PC-3 (cell line): ENCODE measurements at regions not wholly inside any gene's neighbourhood (a gene's known extent, or its start where the extent isn't known, plus 50 kb on each side); places are given as distances from the start of the nearest gene placed in this dataset.

ENCODE experiments used
- EZH2 ChIP-seq: fragments of 300-600 bp; sonication (generic); IDR thresholded peaks from one replicate; pipeline ENCODE4 v1.6.1; 2017; ENCODE audit warnings: antibody characterized with exemption, mild to moderate bottlenecking, low read length; ENCODE audit not compliant: unreplicated experiment
- EZH2phosphoT487 ChIP-seq: fragments of 300-600 bp; sonication (generic); IDR thresholded peaks from 2 replicates; pipeline ENCODE4 v1.6.1; 2018; ENCODE audit warnings: mild to moderate bottlenecking, antibody characterized with exemption, low read length, borderline replicate concordance
- TF ChIP-seq, protein P1 (sequence below): fragments of 300-600 bp; sonication (generic); conservative IDR thresholded peaks from 2 replicates; pipeline ENCODE4 v1.5.1; 2017; ENCODE audit warnings: antibody characterized with exemption, low read depth, mild to moderate bottlenecking, low read length

DNA sequence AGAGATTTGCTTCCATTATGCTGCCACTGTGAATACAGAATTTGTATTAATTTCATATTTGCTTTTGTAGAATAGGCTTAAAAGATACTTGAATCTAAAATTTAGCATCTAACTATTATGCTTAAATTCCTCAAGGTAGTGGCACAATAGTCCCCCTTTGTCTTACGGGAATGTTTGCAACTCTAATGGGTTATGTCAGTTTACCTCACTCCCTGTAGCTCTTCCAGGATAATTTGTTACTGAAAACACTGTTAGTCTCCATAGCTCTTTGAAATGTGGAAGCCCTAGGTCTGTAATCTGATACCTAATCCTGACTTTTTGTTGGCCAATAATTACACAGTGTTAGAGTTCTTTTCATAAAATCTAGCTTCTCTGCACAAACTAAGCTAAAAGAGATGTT lies 433.4 kb downstream of the PYDC2 start:
- TF ChIP-seq, protein P1, sequence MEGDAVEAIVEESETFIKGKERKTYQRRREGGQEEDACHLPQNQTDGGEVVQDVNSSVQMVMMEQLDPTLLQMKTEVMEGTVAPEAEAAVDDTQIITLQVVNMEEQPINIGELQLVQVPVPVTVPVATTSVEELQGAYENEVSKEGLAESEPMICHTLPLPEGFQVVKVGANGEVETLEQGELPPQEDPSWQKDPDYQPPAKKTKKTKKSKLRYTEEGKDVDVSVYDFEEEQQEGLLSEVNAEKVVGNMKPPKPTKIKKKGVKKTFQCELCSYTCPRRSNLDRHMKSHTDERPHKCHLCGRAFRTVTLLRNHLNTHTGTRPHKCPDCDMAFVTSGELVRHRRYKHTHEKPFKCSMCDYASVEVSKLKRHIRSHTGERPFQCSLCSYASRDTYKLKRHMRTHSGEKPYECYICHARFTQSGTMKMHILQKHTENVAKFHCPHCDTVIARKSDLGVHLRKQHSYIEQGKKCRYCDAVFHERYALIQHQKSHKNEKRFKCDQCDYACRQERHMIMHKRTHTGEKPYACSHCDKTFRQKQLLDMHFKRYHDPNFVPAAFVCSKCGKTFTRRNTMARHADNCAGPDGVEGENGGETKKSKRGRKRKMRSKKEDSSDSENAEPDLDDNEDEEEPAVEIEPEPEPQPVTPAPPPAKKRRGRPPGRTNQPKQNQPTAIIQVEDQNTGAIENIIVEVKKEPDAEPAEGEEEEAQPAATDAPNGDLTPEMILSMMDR = no peak
- TF ChIP-seq EZH2phosphoT487 (no peak), EZH2 (no peak)
